OCI-LY7 (cell line): ENCODE measurements at regions not wholly inside any gene's neighbourhood (a gene's known extent, or its start where the extent isn't known, plus 50 kb on each side); places are given as distances from the start of the nearest gene placed in this dataset.

Experiments used
- EZH2phosphoT487 ChIP-seq: fragments of 200-600 bp; sonication (generic); IDR thresholded peaks from 2 replicates; pipeline ENCODE4 v1.6.1; 2018; ENCODE audit warnings: low read depth, borderline replicate concordance, mild to moderate bottlenecking, mixed run types, antibody characterized with exemption, low read length, moderate library complexity, mixed read lengths
- TF ChIP-seq, protein P1 (sequence below): fragments of 200-600 bp; sonication (generic); conservative IDR thresholded peaks from 2 replicates; pipeline ENCODE4 v1.5.1; 2014; ENCODE audit warnings: mild to moderate bottlenecking, antibody characterized with exemption, low read length, moderate library complexity, mixed read lengths

GRCh38 chr4:13024147-13025105 lies 459.7 kb downstream of the RAB28 start:
- TF ChIP-seq, protein P1, sequence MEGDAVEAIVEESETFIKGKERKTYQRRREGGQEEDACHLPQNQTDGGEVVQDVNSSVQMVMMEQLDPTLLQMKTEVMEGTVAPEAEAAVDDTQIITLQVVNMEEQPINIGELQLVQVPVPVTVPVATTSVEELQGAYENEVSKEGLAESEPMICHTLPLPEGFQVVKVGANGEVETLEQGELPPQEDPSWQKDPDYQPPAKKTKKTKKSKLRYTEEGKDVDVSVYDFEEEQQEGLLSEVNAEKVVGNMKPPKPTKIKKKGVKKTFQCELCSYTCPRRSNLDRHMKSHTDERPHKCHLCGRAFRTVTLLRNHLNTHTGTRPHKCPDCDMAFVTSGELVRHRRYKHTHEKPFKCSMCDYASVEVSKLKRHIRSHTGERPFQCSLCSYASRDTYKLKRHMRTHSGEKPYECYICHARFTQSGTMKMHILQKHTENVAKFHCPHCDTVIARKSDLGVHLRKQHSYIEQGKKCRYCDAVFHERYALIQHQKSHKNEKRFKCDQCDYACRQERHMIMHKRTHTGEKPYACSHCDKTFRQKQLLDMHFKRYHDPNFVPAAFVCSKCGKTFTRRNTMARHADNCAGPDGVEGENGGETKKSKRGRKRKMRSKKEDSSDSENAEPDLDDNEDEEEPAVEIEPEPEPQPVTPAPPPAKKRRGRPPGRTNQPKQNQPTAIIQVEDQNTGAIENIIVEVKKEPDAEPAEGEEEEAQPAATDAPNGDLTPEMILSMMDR, result no peak
- TF ChIP-seq EZH2phosphoT487, result no peak
